ENCODE measurements at regions not wholly inside any gene's neighbourhood (a gene's known extent, or its start where the extent isn't known, plus 50 kb on each side); places are given as distances from the start of the nearest gene placed in this dataset.

DNA sequence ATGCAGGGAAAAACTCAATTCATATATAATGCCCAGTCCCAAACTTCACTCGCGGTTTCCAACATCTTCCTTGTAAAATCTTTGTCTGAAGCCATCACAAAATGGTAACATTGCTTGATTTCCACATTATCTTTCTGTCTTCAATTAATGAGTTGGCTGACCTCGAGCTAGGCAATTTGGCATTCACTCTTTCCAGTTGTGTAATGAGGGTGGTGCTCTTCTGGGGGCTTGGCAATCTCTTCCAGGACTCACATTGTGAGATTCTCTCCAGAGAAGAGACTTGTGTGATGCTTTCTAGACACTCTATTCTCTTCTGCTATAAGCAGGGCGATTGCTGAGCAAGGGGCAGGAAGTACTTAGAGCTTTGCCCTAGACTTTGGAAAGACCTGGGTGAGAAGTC, 179.5 kb downstream of the JCAD start:
- no peak overlapping the region for H3K4me3 ChIP-seq (ENCODE audit: low read length, poor library complexity, severe bottlenecking)
- TF ChIP-seq, protein P1, sequence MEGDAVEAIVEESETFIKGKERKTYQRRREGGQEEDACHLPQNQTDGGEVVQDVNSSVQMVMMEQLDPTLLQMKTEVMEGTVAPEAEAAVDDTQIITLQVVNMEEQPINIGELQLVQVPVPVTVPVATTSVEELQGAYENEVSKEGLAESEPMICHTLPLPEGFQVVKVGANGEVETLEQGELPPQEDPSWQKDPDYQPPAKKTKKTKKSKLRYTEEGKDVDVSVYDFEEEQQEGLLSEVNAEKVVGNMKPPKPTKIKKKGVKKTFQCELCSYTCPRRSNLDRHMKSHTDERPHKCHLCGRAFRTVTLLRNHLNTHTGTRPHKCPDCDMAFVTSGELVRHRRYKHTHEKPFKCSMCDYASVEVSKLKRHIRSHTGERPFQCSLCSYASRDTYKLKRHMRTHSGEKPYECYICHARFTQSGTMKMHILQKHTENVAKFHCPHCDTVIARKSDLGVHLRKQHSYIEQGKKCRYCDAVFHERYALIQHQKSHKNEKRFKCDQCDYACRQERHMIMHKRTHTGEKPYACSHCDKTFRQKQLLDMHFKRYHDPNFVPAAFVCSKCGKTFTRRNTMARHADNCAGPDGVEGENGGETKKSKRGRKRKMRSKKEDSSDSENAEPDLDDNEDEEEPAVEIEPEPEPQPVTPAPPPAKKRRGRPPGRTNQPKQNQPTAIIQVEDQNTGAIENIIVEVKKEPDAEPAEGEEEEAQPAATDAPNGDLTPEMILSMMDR (conservative IDR thresholded peaks at IDR 0.05; ENCODE audit: low read length), result no peak
- no peak for TF ChIP-seq EZH2phosphoT487 (IDR thresholded peaks at IDR 0.05; ENCODE audit: borderline replicate concordance)
- no peak overlapping the region for H3K9ac ChIP-seq (ENCODE audit: low read depth, low read length, poor library complexity, severe bottlenecking)
- no peaks in the 10 kb centered on the region for H3K9me3 ChIP-seq (ENCODE audit: insufficient read depth, low read depth, low read length)
- no peaks in the 10 kb centered on the region for H3K79me2 ChIP-seq (ENCODE audit: insufficient read depth, low read length)
- H3F3A ChIP-seq (ENCODE audit: low read depth), result no peaks in the 10 kb centered on the region
- H3K27me3 ChIP-seq (ENCODE audit: insufficient read depth, low read length, poor library complexity, severe bottlenecking), result no peaks in the 10 kb centered on the region
- H3K4me1 ChIP-seq (ENCODE audit: insufficient read depth, low read length, poor library complexity, severe bottlenecking), result no peaks in the 10 kb centered on the region
- no peaks in the 10 kb centered on the region for H3K36me3 ChIP-seq (ENCODE audit: insufficient read depth, low read length)
- no peak overlapping the region for H2AFZ ChIP-seq (ENCODE audit: low read length)
- no peaks in the 10 kb centered on the region for H4K20me1 ChIP-seq (ENCODE audit: insufficient read depth, low read length, poor library complexity, severe bottlenecking)
- no peak overlapping the region for H3K4me2 ChIP-seq (ENCODE audit: low read depth, low read length, poor library complexity, severe bottlenecking)
- no peaks in the 10 kb centered on the region for H3K9me2 ChIP-seq (replicated peaks; ENCODE audit: low read depth, low read length)

DNA sequence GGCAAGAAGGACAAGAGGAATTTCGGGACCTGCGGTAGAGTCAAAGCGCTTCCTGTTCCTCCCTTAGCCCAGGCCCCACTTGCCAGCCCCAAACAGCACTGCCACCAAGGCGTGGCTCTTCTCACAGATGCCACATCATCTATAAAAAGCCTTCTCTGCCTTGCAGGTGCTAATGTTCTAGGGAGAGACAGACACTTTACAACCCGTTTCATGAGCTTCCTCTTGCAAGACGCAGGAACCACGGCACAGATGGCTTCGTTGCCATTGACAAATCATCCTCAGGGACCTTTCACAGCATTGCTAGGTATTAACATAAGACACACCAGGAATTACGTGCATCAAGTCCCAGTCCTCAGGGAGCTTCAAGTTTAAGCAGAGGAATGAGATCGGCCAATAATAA, 180.9 kb downstream of the JCAD start:
- H3K4me2 ChIP-seq (ENCODE audit: low read depth, low read length, poor library complexity, severe bottlenecking), result no peak overlapping the region
- no peaks in the 10 kb centered on the region for H3K27me3 ChIP-seq (ENCODE audit: insufficient read depth, low read length, poor library complexity, severe bottlenecking)
- no peak for TF ChIP-seq EZH2phosphoT487 (IDR thresholded peaks at IDR 0.05; ENCODE audit: borderline replicate concordance)
- TF ChIP-seq, protein P1 (conservative IDR thresholded peaks at IDR 0.05; ENCODE audit: low read length), result no peak
- H2AFZ ChIP-seq (ENCODE audit: low read length), result no peak overlapping the region
- no peaks in the 10 kb centered on the region for H3K9me2 ChIP-seq (replicated peaks; ENCODE audit: low read depth, low read length)
- no peak overlapping the region for H3K9ac ChIP-seq (ENCODE audit: low read depth, low read length, poor library complexity, severe bottlenecking)
- no peaks in the 10 kb centered on the region for H3K79me2 ChIP-seq (ENCODE audit: insufficient read depth, low read length)
- no peaks in the 10 kb centered on the region for H3F3A ChIP-seq (ENCODE audit: low read depth)
- no peaks in the 10 kb centered on the region for H4K20me1 ChIP-seq (ENCODE audit: insufficient read depth, low read length, poor library complexity, severe bottlenecking)
- H3K36me3 ChIP-seq (ENCODE audit: insufficient read depth, low read length), result no peaks in the 10 kb centered on the region
- no peaks in the 10 kb centered on the region for H3K9me3 ChIP-seq (ENCODE audit: insufficient read depth, low read depth, low read length)
- no peaks in the 10 kb centered on the region for H3K4me1 ChIP-seq (ENCODE audit: insufficient read depth, low read length, poor library complexity, severe bottlenecking)
- no peak overlapping the region for H3K4me3 ChIP-seq (ENCODE audit: low read length, poor library complexity, severe bottlenecking)

DNA sequence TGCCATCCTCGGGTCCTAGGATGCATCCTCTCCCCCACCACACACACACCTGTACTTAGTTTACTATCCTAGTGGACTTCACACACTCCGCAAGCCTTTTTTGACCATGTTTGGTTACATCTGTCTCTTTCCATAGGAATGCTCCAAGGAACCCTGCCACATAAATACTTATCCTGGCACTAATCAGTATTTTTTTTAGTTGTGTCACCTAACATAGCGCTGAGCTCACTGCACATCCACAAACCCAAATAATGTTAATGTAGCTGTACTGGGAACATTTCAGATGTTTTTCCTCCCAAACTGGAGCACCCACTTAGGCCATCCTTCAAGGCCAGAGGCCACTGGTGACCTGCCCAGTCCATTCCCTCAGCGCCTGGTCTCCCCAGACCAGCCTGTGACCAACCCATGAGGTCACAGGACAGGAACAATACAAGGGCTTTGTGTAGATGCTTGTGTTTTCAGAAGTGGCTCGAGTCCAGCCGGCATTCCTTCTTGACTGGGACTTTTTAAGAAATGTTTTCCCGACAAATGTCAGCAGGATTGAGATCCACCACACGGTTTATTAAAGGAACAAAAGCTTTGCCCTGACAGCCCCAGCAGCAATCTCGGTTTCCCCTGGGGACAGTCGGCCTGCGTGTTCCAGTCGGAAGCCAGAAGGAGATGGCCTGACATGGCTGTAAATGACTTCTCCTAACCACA, 181.4 kb downstream of the JCAD start:
- H3K9me2 ChIP-seq (replicated peaks; ENCODE audit: low read depth, low read length), result no peaks in the 10 kb centered on the region
- no peaks in the 10 kb centered on the region for H4K20me1 ChIP-seq (ENCODE audit: insufficient read depth, low read length, poor library complexity, severe bottlenecking)
- TF ChIP-seq, protein P1 (conservative IDR thresholded peaks at IDR 0.05; ENCODE audit: low read length), result no peak
- no peak for TF ChIP-seq EZH2phosphoT487 (IDR thresholded peaks at IDR 0.05; ENCODE audit: borderline replicate concordance)
- H3K9me3 ChIP-seq (ENCODE audit: insufficient read depth, low read depth, low read length), result no peaks in the 10 kb centered on the region
- H3K27me3 ChIP-seq (ENCODE audit: insufficient read depth, low read length, poor library complexity, severe bottlenecking), result no peaks in the 10 kb centered on the region
- no peak overlapping the region for H3K9ac ChIP-seq (ENCODE audit: low read depth, low read length, poor library complexity, severe bottlenecking)
- H3F3A ChIP-seq (ENCODE audit: low read depth), result no peaks in the 10 kb centered on the region
- no peak overlapping the region for H2AFZ ChIP-seq (ENCODE audit: low read length)
- no peaks in the 10 kb centered on the region for H3K36me3 ChIP-seq (ENCODE audit: insufficient read depth, low read length)
- no peaks in the 10 kb centered on the region for H3K4me1 ChIP-seq (ENCODE audit: insufficient read depth, low read length, poor library complexity, severe bottlenecking)
- no peak overlapping the region for H3K4me3 ChIP-seq (ENCODE audit: low read length, poor library complexity, severe bottlenecking)
- H3K4me2 ChIP-seq (ENCODE audit: low read depth, low read length, poor library complexity, severe bottlenecking), result no peak overlapping the region
- no peaks in the 10 kb centered on the region for H3K79me2 ChIP-seq (ENCODE audit: insufficient read depth, low read length)

Measured in Loucy (cell line).